HG02852 (cell line): ENCODE measurements at regions not wholly inside any gene's neighbourhood (a gene's known extent, or its start where the extent isn't known, plus 50 kb on each side); places are given as distances from the start of the nearest gene placed in this dataset.

ENCODE experiments used
- ATAC-seq: cut with Tn5 transposase; IDR thresholded peaks from one replicate; pipeline ENCODE4 v1.9.1; 2021; ENCODE audit warnings: mild to moderate bottlenecking, moderate library complexity; ENCODE audit not compliant: unreplicated experiment

DNA sequence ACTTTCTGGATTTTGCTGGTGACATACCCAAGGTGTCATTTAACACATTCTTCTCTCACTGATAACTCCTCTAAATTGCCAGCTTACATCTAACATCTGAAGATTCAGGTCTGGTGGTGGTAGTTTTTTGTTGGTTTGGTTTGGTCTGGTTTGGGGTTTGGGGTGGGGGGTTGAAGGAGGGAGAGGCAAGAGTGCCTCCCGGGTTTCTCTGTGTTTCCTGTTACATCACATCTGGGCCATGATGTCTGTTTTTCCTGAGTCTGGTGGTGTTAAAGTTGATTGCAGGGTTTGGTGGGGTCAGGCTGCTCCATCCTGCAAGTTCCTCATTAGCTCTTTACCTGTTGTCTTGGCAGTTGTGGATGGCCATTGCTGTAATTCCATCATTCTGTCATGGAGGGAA lies 155.8 kb upstream of the UBL3 start:
- no peak for ATAC-seq

DNA sequence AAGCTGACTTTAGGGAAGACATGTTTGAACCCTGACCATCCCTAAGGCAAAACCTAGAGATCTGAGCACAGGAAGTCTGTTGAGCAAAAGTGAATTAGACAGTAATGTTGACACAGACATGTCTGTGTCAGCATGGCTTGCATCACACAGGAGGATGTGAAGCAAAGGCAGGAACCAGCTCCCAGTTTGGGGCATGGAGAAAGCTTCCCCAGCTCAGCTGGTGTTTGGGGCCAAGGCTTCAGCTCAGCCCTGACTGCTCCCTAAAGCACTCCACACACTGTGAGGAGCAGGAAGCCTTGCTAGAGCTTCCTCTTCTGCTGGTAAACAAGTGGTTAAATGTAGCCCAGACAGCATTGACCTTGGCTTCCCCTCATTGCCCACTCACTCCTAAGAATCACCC lies 153.8 kb upstream of the UBL3 start:
- ATAC-seq, result no peak

DNA sequence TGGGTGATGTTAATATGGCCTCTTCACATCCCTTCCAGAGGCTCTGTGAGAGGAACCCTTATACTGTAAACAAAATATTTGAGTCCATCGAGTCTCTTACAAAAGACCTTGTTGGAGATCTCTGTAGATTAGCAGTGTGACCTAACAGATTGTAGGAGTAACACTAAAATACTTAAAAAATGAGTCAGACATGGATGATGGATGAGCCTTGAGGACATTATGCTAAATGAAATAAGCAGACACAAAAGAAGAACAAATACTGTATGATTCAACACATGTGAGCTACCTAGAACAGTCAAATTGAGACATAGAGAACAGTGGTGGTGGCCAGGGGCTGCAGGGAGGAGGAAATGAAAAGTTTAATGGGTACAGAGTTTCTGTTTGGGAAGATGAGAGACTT lies 152.2 kb upstream of the UBL3 start:
- ATAC-seq, result no peak

DNA sequence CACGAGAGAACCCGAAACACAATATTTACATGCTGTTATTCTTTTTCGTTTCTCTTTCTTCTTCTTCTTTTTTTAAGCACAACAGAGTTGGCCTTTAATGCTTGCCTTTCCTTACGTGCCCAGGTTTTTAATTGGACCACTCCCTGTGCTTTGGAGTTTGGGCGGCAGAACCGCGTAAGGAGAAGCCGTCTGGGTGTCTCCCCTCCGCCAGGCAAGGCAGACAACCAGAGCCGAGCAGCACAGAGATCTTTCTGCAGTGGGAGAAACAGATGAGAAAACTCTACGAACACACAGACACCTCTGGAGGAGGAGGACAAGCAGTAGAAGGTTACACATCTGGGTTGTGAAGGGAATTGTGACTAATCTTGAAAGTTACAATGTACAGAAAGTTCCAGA lies 150.0 kb upstream of the UBL3 start:
- ATAC-seq, result no peak

DNA sequence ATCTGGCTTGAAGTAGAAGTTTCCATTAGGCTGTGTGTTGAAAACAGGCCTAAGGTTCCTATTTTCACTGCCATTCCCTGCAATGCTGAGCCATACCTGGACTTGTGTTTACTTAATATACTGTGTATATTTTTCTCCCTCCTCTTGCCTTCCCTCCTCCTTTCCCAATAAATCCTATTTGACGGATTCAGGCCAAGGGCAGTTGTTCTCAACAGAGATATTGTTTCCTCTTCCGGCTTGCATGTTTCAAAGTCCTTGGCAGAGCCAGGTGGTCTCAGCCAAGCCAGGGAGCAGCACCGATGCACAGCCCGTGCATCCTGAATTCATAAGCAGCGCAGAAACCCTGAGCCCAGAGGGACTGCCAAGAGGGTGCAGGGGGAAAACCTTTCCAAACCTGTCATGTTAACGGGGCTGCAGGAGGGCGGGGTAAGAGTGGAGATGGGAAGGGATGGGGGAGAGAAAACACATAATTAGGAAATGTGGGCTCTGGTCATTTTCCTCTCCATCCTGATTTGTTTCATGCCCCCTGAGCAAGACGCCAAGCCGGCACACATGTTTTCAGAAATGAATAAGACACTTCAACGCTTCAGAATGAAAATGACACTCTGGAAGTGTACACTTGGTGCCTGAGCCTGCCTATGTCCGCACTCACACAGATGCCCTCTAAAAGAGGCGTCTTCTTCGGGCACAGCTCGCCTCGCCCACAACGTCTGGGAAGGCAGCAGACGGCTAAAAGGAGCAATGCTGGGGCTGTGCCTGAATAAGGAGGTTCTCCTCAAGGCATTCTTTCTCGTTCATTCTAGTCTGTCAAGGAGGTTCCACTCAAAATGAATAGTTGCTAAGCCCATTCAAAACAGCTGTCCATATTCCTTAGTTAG lies 149.3 kb upstream of the UBL3 start:
- ATAC-seq, result no peak

DNA sequence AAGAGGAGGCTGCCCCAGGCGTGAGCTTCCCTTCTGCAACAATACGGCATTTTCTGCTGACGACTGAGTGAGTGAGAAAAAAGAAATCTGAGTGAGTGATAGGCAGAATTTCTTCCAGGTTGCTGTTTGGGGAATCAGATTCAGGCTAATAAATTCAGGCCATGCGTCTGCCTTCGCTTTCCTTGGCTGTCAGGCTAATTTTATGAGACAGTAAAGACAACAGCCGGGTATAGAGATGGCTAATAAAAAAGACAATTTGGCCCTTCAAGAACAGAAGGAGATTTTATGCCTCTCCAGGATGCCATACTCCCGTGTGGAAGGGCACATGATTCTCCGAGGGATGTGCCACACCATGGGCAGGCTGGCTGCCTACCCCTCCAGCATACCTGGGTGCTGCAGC lies 145.9 kb upstream of the UBL3 start:
- ATAC-seq, result no peak

DNA sequence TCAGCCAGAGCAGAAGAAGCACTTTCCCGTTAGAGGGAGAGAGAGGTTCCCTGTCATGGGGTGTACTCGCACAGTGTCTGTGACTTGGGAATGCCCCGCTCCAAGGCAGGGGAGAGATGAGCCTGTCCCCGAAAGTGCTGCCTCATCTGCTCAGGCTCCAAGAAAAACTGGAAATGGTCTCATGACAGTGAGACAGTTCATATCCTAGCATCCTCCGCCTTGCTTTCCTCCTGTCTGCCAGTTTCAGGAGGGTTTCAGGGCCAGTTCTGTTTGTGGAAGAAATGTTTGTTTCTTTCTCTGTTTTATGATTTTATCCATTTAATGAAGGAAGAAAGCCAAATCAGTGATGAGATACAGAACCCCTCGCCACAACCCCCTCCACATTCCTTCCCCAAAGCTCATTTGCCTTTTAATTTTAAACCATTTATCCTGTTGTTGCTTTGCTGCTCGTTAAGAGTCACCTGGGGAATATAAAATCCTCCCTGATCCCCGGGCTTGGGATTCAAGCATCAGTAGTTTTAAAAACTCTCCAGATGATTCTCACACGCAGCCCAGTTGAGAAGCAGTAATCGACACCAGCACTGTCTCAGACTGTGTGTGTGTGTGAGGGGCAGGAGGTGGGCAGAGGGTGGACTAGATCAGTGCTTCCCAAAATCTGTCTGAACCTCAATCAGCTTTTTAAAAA lies 144.6 kb upstream of the UBL3 start:
- no peak for ATAC-seq

DNA sequence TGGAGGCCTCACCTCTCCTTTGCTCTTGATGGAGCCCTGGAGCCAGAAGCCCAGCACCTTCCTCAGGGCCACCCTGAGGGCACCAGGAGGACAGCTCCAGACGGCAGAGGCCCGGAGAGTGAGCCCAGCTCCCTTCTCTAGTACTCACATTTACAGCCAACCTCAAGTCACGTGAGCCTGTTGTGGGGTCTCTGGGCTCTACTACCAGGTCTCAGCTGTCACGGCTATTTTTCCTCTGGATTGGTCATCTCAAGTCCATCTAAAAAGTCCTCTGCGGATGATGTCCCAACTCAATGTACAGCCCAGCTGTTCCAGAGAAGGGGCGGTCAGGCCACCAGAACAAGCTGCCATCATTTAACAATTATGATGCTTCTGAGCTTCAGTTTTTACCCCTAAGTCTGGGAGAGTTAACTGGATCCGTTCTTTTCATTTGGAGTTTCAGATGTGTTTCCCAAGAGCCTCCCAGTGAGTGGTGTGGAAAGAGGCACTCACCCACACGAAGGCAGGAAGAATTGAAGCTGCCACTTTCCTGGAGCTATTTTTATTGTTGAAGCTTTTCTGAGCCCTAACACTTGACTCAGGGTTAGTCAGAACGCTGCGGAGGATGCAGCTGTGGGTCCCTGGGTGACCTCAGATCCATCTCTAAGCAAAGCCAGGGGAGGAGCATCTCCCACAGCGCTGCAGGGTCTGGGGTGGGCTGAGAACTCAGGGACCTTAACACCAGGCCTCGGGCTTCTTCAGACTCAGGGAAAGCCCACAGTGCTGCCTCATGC lies 143.5 kb upstream of the UBL3 start:
- no peak for ATAC-seq

DNA sequence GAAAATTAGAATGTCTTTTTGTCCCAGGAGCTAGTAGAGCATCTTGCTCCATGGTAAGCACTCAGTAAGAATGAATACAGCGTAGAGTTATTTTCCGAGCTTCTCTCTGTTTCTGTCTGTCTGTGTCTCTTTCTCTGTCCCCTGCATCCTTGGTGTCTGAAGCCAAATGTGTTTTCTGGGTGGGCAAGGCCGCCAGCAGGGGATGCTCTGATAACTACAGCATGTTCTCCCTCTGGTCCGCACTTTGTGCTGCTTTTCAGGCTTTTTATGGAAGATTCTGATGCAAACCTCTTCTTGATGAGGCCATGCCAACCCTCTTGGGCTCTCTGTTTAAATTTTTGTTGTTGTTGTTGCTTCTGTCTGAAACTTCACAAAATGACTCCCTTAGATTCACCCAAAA lies 142.8 kb upstream of the UBL3 start:
- no peak for ATAC-seq

DNA sequence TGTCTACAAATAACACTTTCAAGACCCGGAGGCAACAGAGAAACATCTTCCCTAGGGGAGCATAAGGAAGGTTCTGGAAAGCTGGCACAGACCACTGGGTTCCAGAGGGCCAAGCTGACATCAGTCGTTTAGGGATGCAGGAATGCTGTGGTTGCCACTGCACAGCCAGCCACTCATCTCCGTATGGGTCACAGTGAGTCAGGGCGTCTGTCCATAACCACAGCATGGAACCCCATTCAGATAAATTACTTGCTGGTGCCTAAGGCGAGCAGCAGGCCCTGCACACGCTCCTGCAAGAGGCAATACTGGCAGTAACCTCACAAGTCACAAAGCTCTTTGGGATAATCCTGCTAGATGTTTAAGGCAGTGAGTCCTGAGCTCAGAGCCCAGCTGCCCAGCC lies 140.9 kb upstream of the UBL3 start:
- ATAC-seq, result no peak

DNA sequence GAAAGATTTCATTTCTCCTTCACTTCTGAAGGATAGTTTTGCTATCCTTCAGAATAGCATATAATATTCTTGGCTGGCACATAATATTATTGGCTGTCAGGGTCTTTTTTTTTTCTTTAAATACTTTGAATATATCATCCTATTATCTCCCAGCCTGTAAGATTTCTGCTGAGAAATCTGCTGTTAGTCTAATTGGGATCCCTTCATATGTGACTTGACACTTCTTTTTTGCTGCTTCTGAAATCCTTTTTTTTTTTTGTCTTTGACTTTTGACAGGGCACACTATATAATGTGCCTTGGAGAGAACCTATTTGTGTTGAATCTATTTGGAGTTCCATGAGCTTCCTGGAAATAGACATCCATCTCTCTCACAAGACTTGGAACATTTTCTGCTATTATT lies 136.9 kb upstream of the UBL3 start:
- no peak for ATAC-seq

DNA sequence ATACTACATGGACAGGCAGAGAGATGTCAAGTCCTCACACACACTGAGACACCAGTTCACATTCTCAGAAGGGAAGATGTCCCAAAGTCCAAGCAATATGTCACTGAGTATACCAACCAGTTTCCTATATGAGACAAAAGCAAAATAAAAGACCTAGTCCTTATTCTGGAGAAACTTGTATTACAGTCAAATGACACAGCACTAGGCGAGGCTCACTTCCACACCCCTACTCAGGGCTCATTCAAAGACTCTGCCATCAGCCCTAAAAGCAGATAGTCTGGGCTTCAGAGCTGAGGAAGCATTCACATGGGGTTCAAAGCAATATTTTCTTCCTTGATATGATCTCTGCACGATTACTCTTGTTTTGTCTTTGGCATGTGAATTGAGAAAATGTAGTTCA lies 129.9 kb upstream of the UBL3 start:
- ATAC-seq, result no peak

DNA sequence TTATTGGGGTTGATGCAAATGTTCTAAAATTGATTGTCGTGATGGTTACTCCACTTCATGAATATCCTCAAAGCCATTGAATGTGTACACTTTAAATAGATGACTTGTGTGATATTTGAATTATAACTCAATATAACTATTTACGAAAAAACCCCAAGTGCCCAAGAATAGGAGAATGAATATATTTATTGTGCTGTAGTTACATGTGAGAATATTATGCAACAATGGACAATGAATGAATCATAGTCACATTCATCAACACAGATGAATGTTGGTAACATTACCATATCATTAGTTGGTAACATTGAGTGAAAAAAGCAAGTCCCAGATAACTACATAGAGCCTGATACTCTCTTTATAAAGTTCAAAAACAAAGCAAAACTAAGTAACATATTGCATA lies 127.8 kb upstream of the UBL3 start:
- ATAC-seq, result no peak

DNA sequence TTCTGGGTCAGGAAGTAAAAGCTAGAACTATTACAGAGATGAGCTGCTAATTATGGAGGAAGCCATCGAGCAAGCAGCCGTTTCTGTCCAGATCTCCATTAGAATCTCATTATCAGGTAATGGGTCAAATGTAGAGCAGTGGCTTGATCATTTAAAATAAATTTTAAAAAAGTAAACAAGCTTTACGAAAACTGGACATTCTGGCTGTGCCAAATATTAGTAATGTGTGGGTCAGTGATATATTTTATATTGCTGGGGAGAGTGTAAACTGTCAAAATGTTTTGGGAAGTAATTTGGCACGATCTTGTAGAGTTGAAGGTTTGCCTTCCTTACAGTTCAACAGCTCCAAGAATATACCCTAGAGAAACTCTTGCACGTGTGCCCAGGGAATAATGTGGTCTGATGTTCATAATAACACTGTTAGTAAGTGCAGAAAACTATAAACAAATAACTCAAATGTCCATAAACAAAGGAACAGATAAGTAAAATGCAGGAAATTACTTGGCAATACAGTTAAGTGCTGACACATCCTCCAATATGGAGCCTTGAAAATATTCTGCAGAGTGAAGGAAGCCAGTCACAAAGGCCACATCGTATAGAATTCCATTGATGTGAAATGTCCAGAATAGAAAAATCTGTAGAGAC lies 127.2 kb upstream of the UBL3 start:
- no peak for ATAC-seq

DNA sequence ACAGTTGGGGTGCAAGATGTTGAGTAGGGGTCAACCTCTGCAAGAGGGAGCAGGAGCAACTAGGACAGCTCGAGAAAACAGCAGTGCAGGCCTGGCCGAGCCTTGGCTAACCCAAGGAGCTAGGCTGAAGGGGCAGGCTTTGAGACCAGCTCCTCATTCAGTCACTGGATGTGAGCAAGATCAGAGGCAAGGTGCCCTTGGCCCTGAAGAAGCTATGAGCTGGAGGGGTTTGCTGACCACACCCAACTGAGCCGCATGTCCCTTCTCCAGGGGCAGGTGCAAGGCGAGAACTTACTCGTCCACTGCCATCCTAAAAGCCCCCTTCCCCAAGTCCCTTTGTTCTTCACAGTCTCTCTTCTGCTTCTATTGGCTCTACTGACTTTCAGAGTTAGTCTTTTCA lies 126.1 kb upstream of the UBL3 start:
- no peak for ATAC-seq

DNA sequence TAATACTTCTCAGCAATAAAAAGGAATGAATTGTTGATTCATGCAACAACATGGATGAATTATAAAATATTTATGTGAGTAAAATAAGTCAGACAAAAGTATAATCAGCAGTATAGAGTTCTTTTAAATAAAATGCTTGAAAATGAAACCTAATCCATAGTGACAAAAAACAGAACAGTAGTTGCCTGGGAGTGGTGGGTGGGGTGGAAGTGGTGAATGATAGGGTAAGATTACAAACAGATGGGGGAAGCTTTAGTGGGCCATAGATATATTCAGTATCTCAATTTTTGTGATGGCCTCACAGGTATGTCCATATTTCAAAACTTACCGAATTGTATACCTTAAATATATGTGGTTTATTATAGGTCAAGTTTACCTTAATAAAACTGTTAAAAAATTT lies 124.9 kb upstream of the UBL3 start:
- no peak for ATAC-seq

DNA sequence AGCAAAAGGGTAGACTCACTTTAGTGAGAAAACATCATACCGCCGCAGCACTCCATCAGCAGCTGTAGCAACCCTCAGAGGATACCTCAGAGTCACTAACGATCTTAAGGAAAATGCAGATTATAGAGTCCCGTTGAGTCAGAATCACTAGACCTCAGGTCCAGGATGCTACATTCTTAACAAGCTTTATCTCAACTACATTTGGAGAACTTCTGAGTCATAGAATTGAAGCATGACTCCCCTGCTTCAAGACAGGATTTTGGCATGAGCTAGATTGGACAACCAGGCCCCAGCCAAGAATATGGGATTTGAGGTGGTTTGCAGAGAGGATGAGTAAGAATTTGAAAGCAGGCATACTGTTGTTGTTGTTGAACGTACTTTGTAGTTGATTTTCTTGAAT lies 118.9 kb upstream of the UBL3 start:
- no peak for ATAC-seq

DNA sequence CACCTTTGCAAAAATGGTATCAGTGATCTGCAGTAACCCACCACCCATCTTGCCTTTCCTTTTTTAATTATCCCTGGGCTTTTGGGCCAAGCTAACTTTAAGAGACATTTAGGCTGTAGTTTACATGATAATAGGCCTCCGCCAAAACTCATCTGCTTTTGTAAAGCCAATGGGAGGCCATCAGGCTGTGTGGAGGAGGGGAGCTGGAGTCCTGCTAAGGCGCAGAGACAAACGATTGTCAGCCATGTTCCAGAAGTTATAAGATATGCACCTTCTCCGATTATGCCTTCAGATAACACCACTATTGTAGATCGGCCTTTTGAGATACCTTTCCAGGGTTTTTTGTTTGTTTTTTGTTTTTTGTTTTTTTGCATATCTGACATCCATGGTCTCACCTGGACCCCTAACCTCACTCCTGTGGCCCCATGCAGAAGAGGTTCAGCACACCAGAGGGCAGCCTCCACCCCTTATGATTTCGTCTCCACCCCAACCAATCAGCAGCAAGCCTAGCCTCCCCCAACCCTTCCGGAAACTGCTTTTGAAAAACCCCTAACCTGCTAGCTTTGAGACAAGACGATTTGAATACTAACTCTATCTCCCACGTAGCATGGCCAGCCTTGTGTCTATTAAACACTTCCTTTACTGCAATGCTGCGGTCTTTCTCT lies 113.9 kb upstream of the UBL3 start:
- no peak for ATAC-seq

DNA sequence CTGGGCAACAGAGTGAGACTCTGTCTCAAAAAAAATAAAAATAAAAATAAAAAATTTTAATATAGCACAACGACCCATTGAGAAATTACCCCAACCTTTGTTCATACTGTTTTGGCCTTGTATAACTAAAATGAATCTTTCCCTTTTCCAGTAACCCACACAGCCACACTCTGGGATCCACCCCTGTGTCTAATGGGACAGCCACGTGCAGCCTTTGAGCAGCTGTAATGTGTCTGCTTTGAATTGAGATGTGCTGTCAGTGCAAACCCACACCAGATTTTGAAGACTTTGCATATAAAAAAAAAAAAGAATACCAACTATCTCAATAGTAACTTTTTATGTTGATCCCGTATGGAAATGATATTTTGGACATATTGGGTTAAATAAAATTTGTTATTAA lies 112.7 kb upstream of the UBL3 start:
- no peak for ATAC-seq

DNA sequence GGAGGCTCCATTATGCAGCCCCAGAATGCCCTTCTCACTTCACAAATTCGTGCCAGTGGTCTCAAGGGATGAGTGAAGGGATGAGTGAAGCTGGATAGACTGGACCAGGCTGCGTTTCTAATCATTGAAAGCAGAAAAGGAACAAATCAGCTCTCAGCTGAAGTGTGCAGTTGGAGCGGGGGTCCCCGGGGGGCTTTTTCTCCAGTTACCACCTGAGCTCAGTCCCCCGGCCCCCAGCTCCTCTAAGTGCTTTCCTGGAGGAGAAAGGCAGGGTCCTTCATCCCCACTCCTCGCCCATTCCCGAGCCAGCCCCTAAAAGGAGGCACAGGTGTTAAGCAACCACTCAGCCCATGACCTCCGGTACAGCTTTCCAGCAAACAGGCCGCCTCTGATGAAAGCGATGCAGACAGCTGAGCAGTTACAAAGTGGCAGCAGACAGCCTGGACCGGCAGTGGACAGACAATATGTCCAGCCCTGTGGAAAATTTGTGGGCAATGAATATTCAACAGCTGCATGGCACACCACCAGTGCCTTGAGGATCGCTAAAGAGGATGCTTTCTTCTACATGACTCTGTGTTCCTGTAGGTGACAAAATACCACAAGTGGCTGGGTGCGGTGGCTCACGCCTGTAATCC lies 110.7 kb upstream of the UBL3 start:
- no peak for ATAC-seq
